CD14-positive monocyte (primary cell): ENCODE measurements at regions not wholly inside any gene's neighbourhood (a gene's known extent, or its start where the extent isn't known, plus 50 kb on each side); places are given as distances from the start of the nearest gene placed in this dataset.

Source experiments
- DNase-seq, 3 donors: peaks; one replicate each; pipeline ENCODE4 v3.0.0-alpha.2; 2011 to 2022
- H2AFZ ChIP-seq: 2 replicates; pipeline ENCODE4 v1.6.0; 2012; ENCODE audit warnings: mild to moderate bottlenecking, low read depth, low read length, inconsistent platforms; ENCODE audit not compliant: insufficient read depth, poor library complexity, severe bottlenecking
- H3K27ac ChIP-seq, 2 donors: 1 replicate in 1 of 2; 2 replicates in 1 of 2; pipeline ENCODE4 v1.5.1; 2012 to 2013; ENCODE audit warnings: low read length in 2 of 2, control low read depth in 1 of 2, inconsistent platforms in 1 of 2, low read depth in 1 of 2, mild to moderate bottlenecking in 1 of 2
- H3K27me3 ChIP-seq, 2 donors: one replicate each; pipeline versions ENCODE4 v1.6.0 to v1.6.1; 2011 to 2013; ENCODE audit warnings: low read length in 2 of 2; ENCODE audit not compliant: control insufficient read depth in 2 of 2, insufficient read depth in 2 of 2
- H3K36me3 ChIP-seq, 2 donors: replicated peaks in 1 of 2; 1 replicate in 1 of 2; 2 replicates in 1 of 2; pipeline versions ENCODE4 v1.5.1 to v1.6.1; 2012 to 2013; ENCODE audit warnings: low read length in 2 of 2, control low read depth in 1 of 2, inconsistent platforms in 1 of 2, mild to moderate bottlenecking in 1 of 2; ENCODE audit not compliant: insufficient read depth in 2 of 2, control insufficient read depth in 1 of 2
- H3K4me1 ChIP-seq, 2 donors: 1 replicate in 1 of 2; 2 replicates in 1 of 2; pipeline versions ENCODE4 v1.5.1 to v1.6.1; 2012 to 2013; ENCODE audit warnings: low read length in 2 of 2, control low read depth in 1 of 2, inconsistent platforms in 1 of 2, mild to moderate bottlenecking in 1 of 2, moderate library complexity in 1 of 2; ENCODE audit not compliant: insufficient read depth in 2 of 2, control insufficient read depth in 1 of 2
- H3K4me2 ChIP-seq: replicated peaks from 2 replicates; pipeline ENCODE3; 2012; ENCODE audit warnings: low read length, moderate library complexity, mild to moderate bottlenecking; ENCODE audit not compliant: poor library complexity, severe bottlenecking; ENCODE audit errors: extremely low read depth
- H3K4me3 ChIP-seq, 3 experiments: fragments of 200-600 bp in 1 of 3; sonication (generic) in 1 of 3; replicated peaks in 1 of 3; 1 replicate in 2 of 3; 2 replicates in 1 of 3; pipeline ENCODE4 v1.5.1; 2011 to 2013; ENCODE audit warnings: low read length in 3 of 3, mild to moderate bottlenecking in 3 of 3, control low read depth in 2 of 3, low read depth in 2 of 3, inconsistent platforms in 1 of 3, moderate library complexity in 1 of 3
- H3K79me2 ChIP-seq: 2 replicates; pipeline ENCODE4 v1.6.0; 2012; ENCODE audit warnings: mild to moderate bottlenecking, control low read depth, inconsistent platforms, low read length, moderate library complexity; ENCODE audit not compliant: insufficient read depth
- H3K9ac ChIP-seq: 2 replicates; pipeline ENCODE4 v1.6.0; 2017; ENCODE audit warnings: low read length, mild to moderate bottlenecking; ENCODE audit not compliant: insufficient read depth, poor library complexity, severe bottlenecking
- H3K9me3 ChIP-seq, 2 donors: replicated peaks in 1 of 2; 1 replicate in 1 of 2; 2 replicates in 1 of 2; pipeline versions ENCODE4 v1.5.1 to v1.6.1; 2012 to 2013; ENCODE audit warnings: low read length in 2 of 2, control low read depth in 1 of 2; ENCODE audit not compliant: control insufficient read depth in 1 of 2, insufficient read depth in 1 of 2
- H4K20me1 ChIP-seq: 2 replicates; pipeline ENCODE4 v1.6.0; 2012; ENCODE audit warnings: mild to moderate bottlenecking, low read length, control low read depth, moderate library complexity; ENCODE audit not compliant: insufficient read depth
- H3K27ac Mint-ChIP-seq, 7 donors: one replicate each; pipeline ENCODE4 v1.8.0; 2020; ENCODE audit warnings: mild to moderate bottlenecking in 7 of 7, mixed read lengths in 7 of 7, moderate library complexity in 6 of 7, inconsistent platforms in 2 of 7
- H3K27me3 Mint-ChIP-seq, 3 donors: one replicate each; pipeline ENCODE4 v1.8.0; 2021 to 2022; ENCODE audit warnings: low read depth in 3 of 3, mild to moderate bottlenecking in 3 of 3, mixed read lengths in 3 of 3, moderate library complexity in 3 of 3, inconsistent platforms in 1 of 3
- H3K36me3 Mint-ChIP-seq, 2 donors: one replicate each; pipeline ENCODE4 v1.8.0; 2020; ENCODE audit warnings: mixed read lengths in 2 of 2, inconsistent platforms in 1 of 2, mild to moderate bottlenecking in 1 of 2
- H3K4me1 Mint-ChIP-seq: one replicate; pipeline ENCODE4 v1.8.0; 2020; ENCODE audit warnings: mild to moderate bottlenecking, mixed read lengths
- H3K4me3 Mint-ChIP-seq, 2 donors: one replicate each; pipeline ENCODE4 v1.8.0; 2020; ENCODE audit warnings: mild to moderate bottlenecking in 2 of 2, mixed read lengths in 2 of 2, moderate library complexity in 1 of 2
- H3K9me3 Mint-ChIP-seq, 7 donors: one replicate each; pipeline ENCODE4 v1.8.0; 2020 to 2022; ENCODE audit warnings: mixed read lengths in 7 of 7, mild to moderate bottlenecking in 6 of 7, moderate library complexity in 6 of 7, inconsistent platforms in 2 of 7
- CTCF ChIP-seq: fragments of 200-600 bp; IDR thresholded peaks from one replicate; pipeline ENCODE4 v1.8.0; 2022; ENCODE audit warnings: antibody characterized with exemption, mild to moderate bottlenecking
- WGBS: methylation state at CpG from one replicate; pipeline ENCODE4 v1.1.5; 2013; ENCODE audit warnings: missing lambda C conversion rate; ENCODE audit not compliant: insufficient coverage; 5-methylcytosine and 5-hydroxymethylcytosine counted together
- intact Hi-C, 2 donors: fragments of 100-400 bp; cut with micrococcal nuclease; formaldehyde crosslinking; loops; one replicate each; pipeline versions ENCODE4 v1.15.0 to v1.15.1; 2023

GRCh38 chr3:33941804-33942203 lies 143.4 kb downstream of the PDCD6IP start:
- Histone ChIP-seq H3K4me3 (no peak overlapping the region), H3K9me3 (no peaks in the 10 kb centered on the region), H3K79me2 (no peaks in the 10 kb centered on the region), H3K36me3 (no peaks in the 10 kb centered on the region), H4K20me1 (no peaks in the 10 kb centered on the region), H3K4me2 (no peak overlapping the region), H3K27me3 (no peaks in the 10 kb centered on the region), H3K27ac (no peak overlapping the region), H3K9ac (no peak overlapping the region), H3K4me1 (no peaks in the 10 kb centered on the region), H2AFZ (no peak overlapping the region)
- Mint-ChIP-seq H3K27me3 (peaks cover 0 to 2% (median 0%) of the 10 kb centered on the region in 3 donors), H3K27ac (no peak overlapping the region), H3K4me1 (peaks cover 11% of the 10 kb centered on the region), H3K4me3 (no peak overlapping the region), H3K9me3 (peaks cover 0 to 3% (median 0%) of the 10 kb centered on the region in 7 donors), H3K36me3 (no peaks in the 10 kb centered on the region)
- DNase-seq: no peak
- TF ChIP-seq CTCF: no peak
- no CpG with 5 or more reads among the region's 1 CpG for WGBS
- intact Hi-C loops: no loop called here

GRCh38 chr3:33942483-33943150 lies 144.2 kb downstream of the PDCD6IP start:
- no peak overlapping the region for H3K9ac ChIP-seq
- Mint-ChIP-seq H3K36me3 (no peaks in the 10 kb centered on the region), H3K4me1 (peaks cover 4% of the 10 kb centered on the region), H3K4me3 (no peak overlapping the region), H3K27me3 (peaks cover 0 to 2% (median 0%) of the 10 kb centered on the region in 3 donors), H3K9me3 (peaks cover 0 to 3% (median 0%) of the 10 kb centered on the region in 7 donors), H3K27ac (no peak overlapping the region)
- no peak overlapping the region for H2AFZ ChIP-seq
- H3K79me2 ChIP-seq: no peaks in the 10 kb centered on the region
- TF ChIP-seq CTCF: no peak
- no peak overlapping the region for H3K27ac ChIP-seq
- H3K4me1 ChIP-seq: no peaks in the 10 kb centered on the region
- H3K4me3 ChIP-seq: no peak overlapping the region
- no peak overlapping the region for H3K4me2 ChIP-seq
- no CpG with 5 or more reads among the region's 4 CpGs for WGBS
- H3K9me3 ChIP-seq: no peaks in the 10 kb centered on the region
- H3K27me3 ChIP-seq: no peaks in the 10 kb centered on the region
- H3K36me3 ChIP-seq: no peaks in the 10 kb centered on the region
- intact Hi-C loops: no loop called here
- no peaks in the 10 kb centered on the region for H4K20me1 ChIP-seq
- DNase-seq: no peak
